Ascending aorta (tissue), 2 donors: ENCODE measurements at regions not wholly inside any gene's neighbourhood (a gene's known extent, or its start where the extent isn't known, plus 50 kb on each side); places are given as distances from the start of the nearest gene placed in this dataset.
A peak's percentile ranks its signal among the peaks of the same experiment; 100 is the strongest.
"Not testable (repeated sequence)": the region's sequence is repeated elsewhere in the genome, so short reads cannot be mapped to it uniquely, and the experiment has no call there.

ENCODE experiments used
- DNase-seq, 2 donors: peaks; one replicate each; pipeline ENCODE4 v3.0.0-alpha.2; 2019; ENCODE audit warnings: low spot score in 2 of 2
- H3K27ac ChIP-seq, 2 donors: fragments of 200-600 bp; sonication (generic); one replicate each; pipeline ENCODE4 v1.5.1; 2016 to 2017; ENCODE audit warnings: mild to moderate bottlenecking in 1 of 2
- H3K27me3 ChIP-seq: fragments of 200-600 bp; sonication (generic); one replicate; pipeline ENCODE4 v1.5.1; 2017
- H3K36me3 ChIP-seq, 2 donors: fragments of 200-600 bp; sonication (generic); one replicate each; pipeline ENCODE4 v1.5.1; 2016
- H3K4me1 ChIP-seq, 2 donors: fragments of 200-600 bp; sonication (generic); one replicate each; pipeline ENCODE4 v1.5.1; 2016 to 2017; ENCODE audit warnings: mild to moderate bottlenecking in 1 of 2
- H3K4me3 ChIP-seq, 2 donors: fragments of 200-600 bp; sonication (generic); one replicate each; pipeline ENCODE4 v1.5.1; 2016 to 2017; ENCODE audit warnings: mild to moderate bottlenecking in 1 of 2
- H3K9me3 ChIP-seq, 2 donors: fragments of 200-600 bp; sonication (generic); one replicate each; pipeline ENCODE4 v1.5.1; 2016
- CTCF ChIP-seq, 3 experiments: fragments of 200-600 bp in 2 of 3; fragments of 450-650 bp in 1 of 3; sonication (generic) in 2 of 3; IDR thresholded peaks; one replicate each; pipeline ENCODE4 v1.5.1; 2016 to 2019; ENCODE audit warnings: antibody characterized with exemption in 3 of 3, mild to moderate bottlenecking in 1 of 3, moderate library complexity in 1 of 3
- intact Hi-C: fragments of 100-400 bp; cut with DNase I; formaldehyde crosslinking; loops from one replicate; pipeline ENCODE4 v1.15.1; 2023

- no peak for DNase-seq
- intact Hi-C loops = no loop called here
Observed at GRCh38 chr7:24388212-24388611, 104.2 kb downstream of the NPY start.

GRCh38 chr7:24390376-24391157 lies 106.6 kb downstream of the NPY start:
- H3K36me3 ChIP-seq = no peaks in the 10 kb centered on the region
- no peak for DNase-seq
- H3K4me3 ChIP-seq = no peak overlapping the region
- H3K27ac ChIP-seq = no peak overlapping the region
- intact Hi-C loops = no loop called here
- no peak for TF ChIP-seq CTCF (IDR thresholded peaks at IDR 0.05)
- no peaks in the 10 kb centered on the region for H3K4me1 ChIP-seq
- H3K27me3 ChIP-seq = no peaks in the 10 kb centered on the region
- no peaks in the 10 kb centered on the region for H3K9me3 ChIP-seq

More at GRCh38 chr7:24388212-24388611, 104.2 kb downstream of the NPY start:
- H3K27me3 ChIP-seq = no peaks in the 10 kb centered on the region
- no peak for TF ChIP-seq CTCF (IDR thresholded peaks at IDR 0.05)
- H3K27ac ChIP-seq = no peak overlapping the region
- H3K4me3 ChIP-seq = no peak overlapping the region
- peaks cover 0 to 1% of the 10 kb centered on the region in 2 donors for H3K9me3 ChIP-seq
- H3K36me3 ChIP-seq = no peaks in the 10 kb centered on the region
- H3K4me1 ChIP-seq = no peaks in the 10 kb centered on the region

DNA sequence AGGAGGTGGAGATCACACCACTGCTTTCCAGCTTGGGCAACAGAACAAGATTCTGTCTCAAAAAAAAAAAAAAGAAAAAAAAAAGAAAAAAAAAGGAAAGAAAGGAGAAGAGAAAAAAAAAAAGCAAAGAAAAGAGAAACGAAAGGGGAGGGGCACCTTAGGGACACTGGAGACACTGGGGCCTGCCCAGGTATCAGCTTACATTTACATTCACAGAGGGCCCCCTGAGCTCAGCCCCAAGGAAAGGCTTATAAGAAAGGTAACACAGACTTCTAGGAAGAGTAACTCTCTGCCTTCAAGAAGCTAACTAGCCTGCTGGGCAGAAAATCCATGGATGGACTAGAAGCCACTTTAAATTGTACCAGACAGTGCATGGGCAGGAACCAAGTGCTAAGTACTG lies 108.8 kb downstream of the NPY start:
- no peaks in the 10 kb centered on the region for H3K36me3 ChIP-seq
- DNase-seq = no peak
- TF ChIP-seq CTCF (IDR thresholded peaks at IDR 0.05) = no peak
- H3K9me3 ChIP-seq = no peaks in the 10 kb centered on the region
- no peak overlapping the region for H3K27ac ChIP-seq
- no peak overlapping the region for H3K4me3 ChIP-seq
- intact Hi-C loops = no loop called here
- H3K27me3 ChIP-seq = no peaks in the 10 kb centered on the region
- no peaks in the 10 kb centered on the region for H3K4me1 ChIP-seq

DNA sequence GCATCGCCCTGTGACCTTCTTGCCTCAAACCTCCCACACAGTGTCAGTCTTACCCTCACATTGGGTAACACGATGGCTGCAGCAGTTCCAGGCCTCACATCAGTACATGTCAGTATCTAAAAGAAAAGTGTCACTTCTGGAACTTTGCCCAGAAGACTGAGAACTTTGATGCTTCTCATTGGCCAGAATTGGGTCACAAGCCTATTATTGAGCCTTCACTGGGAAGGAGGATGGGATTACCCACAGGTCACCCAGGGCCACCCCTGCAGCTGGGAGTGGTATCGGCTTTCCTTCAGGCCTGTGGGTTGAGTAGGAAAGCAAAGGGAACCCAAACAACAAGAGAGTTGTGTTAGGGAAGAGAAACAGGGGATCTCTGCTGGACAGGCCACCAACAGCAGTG lies 111.5 kb downstream of the NPY start:
- intact Hi-C loops = no loop called here
- Histone ChIP-seq H3K27ac (no peak overlapping the region), H3K4me3 (no peak overlapping the region), H3K36me3 (no peaks in the 10 kb centered on the region), H3K27me3 (no peaks in the 10 kb centered on the region), H3K9me3 (no peaks in the 10 kb centered on the region), H3K4me1 (no peaks in the 10 kb centered on the region)
- no peak for TF ChIP-seq CTCF (IDR thresholded peaks at IDR 0.05)
- DNase-seq = no peak

DNA sequence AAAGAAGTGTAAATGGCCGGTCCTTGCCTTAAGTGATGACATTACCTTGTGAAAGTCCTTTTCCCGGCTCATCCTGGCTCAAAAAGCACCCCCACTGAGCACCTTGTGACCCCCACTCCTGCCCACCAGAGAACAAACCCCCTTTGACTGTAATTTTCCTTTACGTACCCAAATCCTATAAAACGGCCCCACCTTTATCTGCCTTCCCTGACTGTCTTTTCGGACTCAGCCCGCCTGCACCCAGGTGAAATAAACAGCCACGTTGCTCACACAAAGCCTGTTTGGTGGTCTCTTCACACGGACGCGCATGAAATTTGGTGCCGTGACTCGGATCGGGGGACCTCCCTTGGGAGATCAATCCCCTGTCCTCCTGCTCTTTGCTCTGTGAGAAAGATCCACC lies 112.4 kb downstream of the NPY start:
- intact Hi-C loops, H3K27me3 ChIP-seq, H3K27ac ChIP-seq, H3K4me3 ChIP-seq, H3K4me1 ChIP-seq, H3K9me3 ChIP-seq, H3K36me3 ChIP-seq, DNase-seq: not testable (repeated sequence)

DNA sequence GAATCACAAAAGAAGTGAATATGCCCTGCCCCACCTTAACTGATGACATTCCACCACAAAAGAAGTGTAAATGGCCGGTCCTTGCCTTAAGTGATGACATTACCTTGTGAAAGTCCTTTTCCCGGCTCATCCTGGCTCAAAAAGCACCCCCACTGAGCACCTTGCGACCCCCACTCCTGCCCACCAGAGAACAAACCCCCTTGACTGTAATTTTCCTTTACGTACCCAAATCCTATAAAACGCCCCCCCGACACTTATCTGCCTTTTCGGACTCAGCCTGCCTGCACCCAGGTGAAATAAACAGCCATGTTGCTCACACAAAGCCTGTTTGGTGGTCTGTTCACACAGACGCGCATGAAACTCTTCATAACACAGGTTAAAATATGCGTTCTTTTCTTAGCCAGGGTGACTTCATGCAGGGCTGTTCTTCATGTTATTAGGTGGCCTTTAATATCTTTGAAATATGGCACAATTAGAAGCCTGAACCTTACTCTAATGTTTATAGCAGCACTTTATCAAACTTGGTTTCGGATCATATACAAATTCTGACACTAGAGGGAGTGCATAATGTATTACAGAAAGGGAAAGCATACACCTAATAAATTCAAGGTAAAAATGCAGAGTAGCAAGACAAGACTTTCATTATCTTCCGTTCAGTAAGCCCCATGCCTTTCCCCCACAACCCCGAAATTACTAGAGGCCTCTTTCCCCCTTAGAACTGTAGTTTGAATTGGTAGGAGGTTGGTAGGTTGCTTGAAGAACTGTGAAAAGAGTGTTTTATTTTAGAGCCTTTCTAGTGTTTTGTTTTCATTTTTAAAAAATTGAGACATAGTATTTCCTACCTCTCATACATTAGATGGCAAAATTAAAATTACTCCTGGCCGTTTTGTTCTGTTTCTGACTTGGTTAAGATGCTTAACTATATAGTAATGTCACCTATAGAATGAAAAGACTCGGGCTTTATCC lies 117.9 kb downstream of the NPY start:
- H3K27ac ChIP-seq = no peak overlapping the region
- DNase-seq = no peak
- intact Hi-C loops = loop anchor here (1.0 to 5.0 kb wide), 3 partner anchors 170 to 263 kb away; partner anchors contain the start of gene PALS2
- no peaks in the 10 kb centered on the region for H3K9me3 ChIP-seq
- peak overlapping the region in 1 of 2 donors; percentile 42 for H3K4me3 ChIP-seq
- TF ChIP-seq CTCF (IDR thresholded peaks at IDR 0.05) = peak in 2 of 3 experiments; percentile 34 to 55
- no peaks in the 10 kb centered on the region for H3K4me1 ChIP-seq
- no peaks in the 10 kb centered on the region for H3K27me3 ChIP-seq
- no peaks in the 10 kb centered on the region for H3K36me3 ChIP-seq
